ENCODE measurements at regions not wholly inside any gene's neighbourhood (a gene's known extent, or its start where the extent isn't known, plus 50 kb on each side); places are given as distances from the start of the nearest gene placed in this dataset.

DNA sequence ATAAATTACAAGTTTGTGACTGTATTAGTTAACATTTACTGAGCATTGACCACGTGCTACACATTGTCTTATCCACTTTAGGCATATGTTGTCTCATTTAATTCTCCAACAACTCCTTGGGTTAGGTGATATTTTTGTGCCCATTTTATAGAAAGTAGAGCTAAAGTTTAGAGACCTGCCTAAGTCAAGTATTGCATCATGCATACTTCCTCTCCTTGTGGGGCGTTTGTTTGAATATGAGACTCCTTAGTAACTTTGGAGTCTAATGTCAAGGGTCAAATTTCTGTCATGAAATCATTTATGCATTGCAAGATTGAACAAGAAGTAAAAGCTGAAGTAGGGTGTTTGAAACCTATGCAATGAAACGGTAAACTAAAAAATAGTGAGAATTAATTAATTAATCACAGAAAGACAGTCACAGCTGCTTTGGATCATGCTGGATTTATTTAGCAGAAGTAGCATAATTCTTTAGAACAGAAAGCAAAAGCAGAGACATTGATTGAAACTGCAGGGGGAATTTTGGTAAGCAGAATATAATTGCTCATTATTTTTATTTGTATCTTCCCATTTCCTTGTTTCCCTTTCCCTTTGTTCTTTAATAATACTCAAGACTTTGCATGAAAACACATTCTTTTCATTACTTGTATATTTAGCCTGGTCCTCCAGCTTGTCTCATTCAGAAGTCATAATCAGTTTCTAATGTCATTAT lies 1374.4 kb upstream of the GJE1 start:
- DNase-seq (ENCODE audit: low spot score): no peak
- H3K9me3 ChIP-seq (ENCODE audit: severe bottlenecking): no peaks in the 10 kb centered on the region

DNA sequence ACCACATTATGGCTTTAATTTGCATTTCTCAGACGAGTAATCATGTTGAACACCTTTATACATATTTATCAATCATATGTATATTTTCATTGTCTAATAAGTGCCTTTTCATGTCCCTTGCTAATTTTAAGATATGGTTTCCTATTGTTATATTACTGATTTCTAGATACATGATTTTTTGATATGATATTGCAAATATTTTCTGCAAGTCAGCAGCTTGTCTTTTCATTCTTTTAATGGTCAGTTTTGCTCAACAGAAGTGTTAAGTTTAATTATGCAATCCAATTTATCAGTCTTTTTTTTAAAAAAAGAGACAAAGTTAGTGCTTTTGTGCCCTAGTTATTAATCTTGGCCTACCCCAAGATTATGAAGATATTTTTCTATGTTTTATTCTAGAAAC lies 1377.8 kb upstream of the CITED2 start:
- ATAC-seq (ENCODE audit: low read depth) (no peak), DNase-seq (ENCODE audit: low spot score) (no peak)
- H3K27me3 ChIP-seq (ENCODE audit: insufficient read depth, poor library complexity, severe bottlenecking): no peaks in the 10 kb centered on the region
- no peak overlapping the region for H3K27ac ChIP-seq (ENCODE audit: poor library complexity, severe bottlenecking)
- H3K9me3 ChIP-seq (ENCODE audit: severe bottlenecking): peaks cover 2% of the 10 kb centered on the region
- H3K36me3 ChIP-seq (ENCODE audit: low read depth): no peaks in the 10 kb centered on the region
- H3K4me3 ChIP-seq (ENCODE audit: severe bottlenecking): no peak overlapping the region
- TF ChIP-seq, protein P1, sequence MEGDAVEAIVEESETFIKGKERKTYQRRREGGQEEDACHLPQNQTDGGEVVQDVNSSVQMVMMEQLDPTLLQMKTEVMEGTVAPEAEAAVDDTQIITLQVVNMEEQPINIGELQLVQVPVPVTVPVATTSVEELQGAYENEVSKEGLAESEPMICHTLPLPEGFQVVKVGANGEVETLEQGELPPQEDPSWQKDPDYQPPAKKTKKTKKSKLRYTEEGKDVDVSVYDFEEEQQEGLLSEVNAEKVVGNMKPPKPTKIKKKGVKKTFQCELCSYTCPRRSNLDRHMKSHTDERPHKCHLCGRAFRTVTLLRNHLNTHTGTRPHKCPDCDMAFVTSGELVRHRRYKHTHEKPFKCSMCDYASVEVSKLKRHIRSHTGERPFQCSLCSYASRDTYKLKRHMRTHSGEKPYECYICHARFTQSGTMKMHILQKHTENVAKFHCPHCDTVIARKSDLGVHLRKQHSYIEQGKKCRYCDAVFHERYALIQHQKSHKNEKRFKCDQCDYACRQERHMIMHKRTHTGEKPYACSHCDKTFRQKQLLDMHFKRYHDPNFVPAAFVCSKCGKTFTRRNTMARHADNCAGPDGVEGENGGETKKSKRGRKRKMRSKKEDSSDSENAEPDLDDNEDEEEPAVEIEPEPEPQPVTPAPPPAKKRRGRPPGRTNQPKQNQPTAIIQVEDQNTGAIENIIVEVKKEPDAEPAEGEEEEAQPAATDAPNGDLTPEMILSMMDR (IDR thresholded peaks at IDR 0.05; ENCODE audit: poor library complexity, severe bottlenecking): no peak
- no peaks in the 10 kb centered on the region for H3K4me1 ChIP-seq (ENCODE audit: insufficient read depth, poor library complexity, severe bottlenecking)

More for the DNA sequence above, 1374.4 kb upstream of the GJE1 start:
- no peak overlapping the region for H3K27ac ChIP-seq (ENCODE audit: poor library complexity, severe bottlenecking)
- no peaks in the 10 kb centered on the region for H3K36me3 ChIP-seq (ENCODE audit: low read depth)
- H3K27me3 ChIP-seq (ENCODE audit: insufficient read depth, poor library complexity, severe bottlenecking): no peaks in the 10 kb centered on the region
- H3K4me1 ChIP-seq (ENCODE audit: insufficient read depth, poor library complexity, severe bottlenecking): no peaks in the 10 kb centered on the region
- no peak for ATAC-seq (ENCODE audit: low read depth)
- H3K4me3 ChIP-seq (ENCODE audit: severe bottlenecking): no peak overlapping the region
- TF ChIP-seq, protein P1 (IDR thresholded peaks at IDR 0.05; ENCODE audit: poor library complexity, severe bottlenecking): no peak

DNA sequence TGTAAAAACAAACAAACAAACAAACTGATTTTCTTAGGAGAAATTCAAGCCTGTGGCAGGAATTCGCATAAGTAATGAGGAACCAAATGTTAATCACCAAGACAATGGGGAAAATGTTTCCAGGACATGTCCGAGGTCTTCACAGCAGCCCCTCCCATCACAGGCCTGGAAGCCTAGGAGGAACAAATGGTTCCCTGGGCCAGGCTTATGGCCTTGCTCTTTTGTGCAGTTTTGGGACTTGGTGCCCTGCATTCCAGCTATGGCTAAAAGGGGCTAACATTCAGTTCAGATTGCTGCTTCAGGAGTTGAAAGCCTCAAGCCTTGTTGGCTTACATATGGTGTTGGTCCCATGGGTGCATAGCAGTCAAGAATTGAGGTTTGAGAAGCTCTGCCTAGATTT lies 1372.7 kb upstream of the CITED2 start:
- H3K4me3 ChIP-seq (ENCODE audit: severe bottlenecking): no peak overlapping the region
- no peak for DNase-seq (ENCODE audit: low spot score)
- H3K27ac ChIP-seq (ENCODE audit: poor library complexity, severe bottlenecking): no peak overlapping the region
- TF ChIP-seq, protein P1 (IDR thresholded peaks at IDR 0.05; ENCODE audit: poor library complexity, severe bottlenecking): no peak
- H3K27me3 ChIP-seq (ENCODE audit: insufficient read depth, poor library complexity, severe bottlenecking): no peaks in the 10 kb centered on the region
- no peaks in the 10 kb centered on the region for H3K36me3 ChIP-seq (ENCODE audit: low read depth)
- H3K9me3 ChIP-seq (ENCODE audit: severe bottlenecking): peaks cover 2% of the 10 kb centered on the region
- no peaks in the 10 kb centered on the region for H3K4me1 ChIP-seq (ENCODE audit: insufficient read depth, poor library complexity, severe bottlenecking)
- no peak for ATAC-seq (ENCODE audit: low read depth)

DNA sequence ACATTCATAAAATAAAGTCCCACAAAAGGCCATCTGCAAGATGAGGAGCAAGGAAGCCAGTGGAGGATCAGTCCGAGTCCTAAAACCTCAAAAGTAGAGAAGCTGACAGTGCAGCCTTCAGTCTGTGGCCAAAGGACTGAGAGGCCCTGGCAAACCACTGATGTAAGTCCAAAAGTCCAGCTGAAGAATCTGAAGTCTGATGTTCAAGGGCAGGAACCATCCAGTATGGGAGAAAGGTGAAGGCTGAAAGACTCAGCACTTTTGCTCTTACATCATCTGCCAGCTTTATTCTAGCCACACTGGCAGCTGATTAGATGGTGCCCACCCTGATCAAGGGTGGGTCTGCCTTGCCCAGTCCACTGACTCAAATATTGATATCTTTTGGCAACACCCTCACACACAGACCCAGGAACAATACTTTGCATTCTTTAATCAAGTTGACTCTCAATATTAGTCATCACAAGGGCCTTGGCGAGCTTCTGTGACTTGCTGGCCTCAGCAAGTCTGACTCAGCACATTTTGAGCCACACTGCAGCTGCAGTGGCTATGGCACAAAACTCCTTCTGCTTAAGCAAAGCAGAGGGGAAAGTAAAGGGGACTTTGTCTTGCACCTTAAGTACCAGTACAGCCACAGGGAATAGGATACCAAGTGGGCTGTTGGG lies 1370.3 kb upstream of the CITED2 start:
- no peak overlapping the region for H3K27ac ChIP-seq (ENCODE audit: poor library complexity, severe bottlenecking)
- ATAC-seq (ENCODE audit: low read depth): peak; percentile 44; the same call in 1 of the 3 replicates

More for the DNA sequence above, 1370.3 kb upstream of the CITED2 start:
- Histone ChIP-seq H3K4me1 (ENCODE audit: insufficient read depth, poor library complexity, severe bottlenecking) (no peaks in the 10 kb centered on the region), H3K36me3 (ENCODE audit: low read depth) (no peaks in the 10 kb centered on the region), H3K9me3 (ENCODE audit: severe bottlenecking) (peaks cover 2% of the 10 kb centered on the region), H3K27me3 (ENCODE audit: insufficient read depth, poor library complexity, severe bottlenecking) (no peaks in the 10 kb centered on the region), H3K4me3 (ENCODE audit: severe bottlenecking) (no peak overlapping the region)
- TF ChIP-seq, protein P1 (IDR thresholded peaks at IDR 0.05; ENCODE audit: poor library complexity, severe bottlenecking): no peak
- no peak for DNase-seq (ENCODE audit: low spot score)

Measured in RWPE2 (cell line).